T47D (cell line): ENCODE measurements at regions not wholly inside any gene's neighbourhood (a gene's known extent, or its start where the extent isn't known, plus 50 kb on each side); places are given as distances from the start of the nearest gene placed in this dataset.
"Not testable (repeated sequence)": the region's sequence is repeated elsewhere in the genome, so short reads cannot be mapped to it uniquely, and the experiment has no call there.

ENCODE experiments used
- DNase-seq, 2 experiments: peaks; one replicate each; pipeline versions ENCODE4 v3.0.0 to v3.0.0-alpha.2; 2011 to 2012; ENCODE audit warnings: low read depth in 1 of 2, low spot score in 1 of 2
- JUND ChIP-seq: IDR thresholded peaks from 2 replicates; pipeline ENCODE4 v1.6.1; 2012; ENCODE audit warnings: low read depth
- in situ Hi-C: cut with HindIII; loops from 2 replicates; pipeline ENCODE4 v1.10.0; 2016; ENCODE audit warnings: low sequenced_read_pairs, low pct_unique_long_range_greater_than_20kb

DNA sequence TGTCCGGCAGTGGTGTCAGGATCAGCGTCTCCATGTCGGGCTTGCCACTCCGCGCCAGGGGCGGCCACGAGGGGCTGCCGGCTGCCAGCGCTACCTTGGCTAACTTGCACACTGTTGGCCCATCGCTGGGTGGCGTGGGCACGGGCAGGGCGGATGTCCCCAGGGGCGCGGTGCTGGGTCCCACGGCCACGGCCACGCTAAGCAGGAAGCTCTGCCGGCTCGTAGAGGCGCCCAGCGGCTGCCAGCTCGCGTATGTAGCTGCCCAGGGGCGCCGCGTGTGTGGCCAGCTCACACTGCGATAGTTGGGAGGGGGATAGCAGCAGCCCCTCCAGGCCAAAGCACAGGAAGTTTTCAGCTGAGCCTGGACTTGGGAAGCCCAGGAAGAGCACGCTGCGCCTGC, 249.4 kb downstream of the ANKRD30B start:
- TF ChIP-seq JUND = no peak
- in situ Hi-C loops = no loop called here
- no peak for DNase-seq

DNA sequence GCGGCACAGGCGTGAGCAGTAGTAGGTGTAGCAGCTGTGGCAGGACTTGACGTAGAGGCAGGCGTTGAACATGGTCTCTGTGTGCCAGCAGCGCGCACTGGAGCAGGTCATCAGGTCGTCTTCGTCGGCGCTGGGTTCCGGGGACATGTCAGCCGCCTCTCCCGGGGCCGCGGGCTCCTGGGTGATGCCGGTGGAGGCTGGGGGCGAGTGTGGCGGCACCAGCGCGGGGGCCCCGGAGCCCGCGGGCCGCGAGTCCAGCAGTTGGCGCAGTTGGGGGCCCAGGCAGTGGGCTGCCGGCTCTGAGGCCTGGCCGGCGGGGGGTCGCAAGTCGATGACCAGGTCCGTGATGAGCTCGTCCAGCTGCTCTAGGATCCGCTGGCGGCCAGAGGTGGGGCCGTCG, 249.9 kb downstream of the ANKRD30B start:
- DNase-seq, in situ Hi-C loops: not testable (repeated sequence)

DNA sequence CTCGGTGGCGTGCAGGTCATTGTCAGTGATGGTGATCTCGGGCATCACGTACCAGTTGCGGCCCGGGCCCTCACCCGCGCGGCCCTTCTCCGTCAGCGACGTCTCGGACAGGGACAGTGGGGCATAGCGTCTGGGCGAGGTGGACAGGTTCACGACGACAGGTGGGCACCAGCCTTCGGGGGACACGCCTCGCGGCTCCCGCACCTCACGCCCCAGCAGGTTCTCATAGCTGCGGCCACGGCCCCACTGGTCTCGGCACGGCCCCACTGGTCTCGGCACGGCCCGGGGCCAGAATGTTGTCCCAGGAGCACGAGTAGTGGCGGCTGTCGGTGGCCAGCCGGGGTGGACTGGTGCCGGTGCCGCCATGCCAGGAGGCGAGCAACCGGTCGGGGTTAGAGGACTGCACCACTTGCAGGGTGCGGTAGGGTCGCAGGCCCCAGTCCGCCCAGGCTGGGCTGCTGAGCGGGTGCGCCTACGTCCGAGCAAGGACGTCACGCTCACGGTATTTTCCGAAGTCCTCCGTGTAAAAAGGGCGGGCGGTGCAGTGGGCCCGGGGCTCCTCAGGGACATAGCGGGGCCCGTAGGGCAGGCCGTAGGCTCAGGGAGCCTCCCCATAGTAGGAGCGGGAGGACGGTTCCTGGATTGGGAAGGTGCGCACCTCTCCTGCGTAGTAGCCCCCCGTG, 250.5 kb downstream of the ANKRD30B start:
- DNase-seq, in situ Hi-C loops: not testable (repeated sequence)

DNA sequence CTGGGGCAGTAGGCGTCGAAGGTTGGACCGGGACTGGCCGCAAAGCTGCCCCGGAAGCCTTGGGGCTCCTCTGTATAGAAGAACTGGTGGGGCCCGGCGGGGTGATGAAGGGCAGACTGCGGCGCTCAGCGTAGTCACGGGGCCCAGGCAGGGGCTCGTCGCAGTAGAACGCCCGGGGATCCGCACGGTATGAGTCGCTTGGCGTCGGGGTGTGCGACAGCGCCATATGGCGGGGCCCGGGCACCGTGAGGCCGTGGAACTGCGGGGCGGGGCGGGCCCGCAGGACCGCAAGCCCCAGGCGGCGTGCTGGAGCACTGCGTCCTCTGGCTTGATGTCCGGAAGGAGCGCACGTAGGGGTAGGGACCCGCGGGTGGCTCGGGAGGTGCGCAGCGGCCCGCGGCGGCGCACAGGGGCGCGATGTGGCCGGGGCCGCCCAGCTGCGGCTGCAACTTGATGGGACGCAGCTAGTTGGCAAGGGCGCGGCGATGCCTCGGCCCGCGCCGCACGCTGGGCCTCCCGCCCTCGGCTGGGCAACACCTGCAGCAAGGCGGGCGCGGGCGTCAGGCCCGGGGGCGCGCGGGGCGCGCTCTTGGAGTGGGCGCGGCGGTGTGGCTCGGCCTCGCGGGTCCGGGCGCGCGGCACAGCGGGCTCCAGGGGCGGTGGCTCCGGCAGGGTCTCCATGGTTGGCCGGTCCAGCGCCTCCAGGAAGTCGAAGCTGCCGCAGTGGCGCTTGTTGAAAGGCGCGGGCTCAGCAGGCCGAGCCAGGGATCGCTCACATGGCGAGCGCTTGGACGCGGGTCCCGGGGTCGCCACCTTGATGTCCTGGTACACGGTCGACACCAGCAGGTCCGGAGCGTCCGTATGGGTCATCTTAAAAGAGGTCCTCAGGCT, 251.4 kb downstream of the ANKRD30B start:
- DNase-seq = no peak
- in situ Hi-C loops = no loop called here
- TF ChIP-seq JUND = no peak

DNA sequence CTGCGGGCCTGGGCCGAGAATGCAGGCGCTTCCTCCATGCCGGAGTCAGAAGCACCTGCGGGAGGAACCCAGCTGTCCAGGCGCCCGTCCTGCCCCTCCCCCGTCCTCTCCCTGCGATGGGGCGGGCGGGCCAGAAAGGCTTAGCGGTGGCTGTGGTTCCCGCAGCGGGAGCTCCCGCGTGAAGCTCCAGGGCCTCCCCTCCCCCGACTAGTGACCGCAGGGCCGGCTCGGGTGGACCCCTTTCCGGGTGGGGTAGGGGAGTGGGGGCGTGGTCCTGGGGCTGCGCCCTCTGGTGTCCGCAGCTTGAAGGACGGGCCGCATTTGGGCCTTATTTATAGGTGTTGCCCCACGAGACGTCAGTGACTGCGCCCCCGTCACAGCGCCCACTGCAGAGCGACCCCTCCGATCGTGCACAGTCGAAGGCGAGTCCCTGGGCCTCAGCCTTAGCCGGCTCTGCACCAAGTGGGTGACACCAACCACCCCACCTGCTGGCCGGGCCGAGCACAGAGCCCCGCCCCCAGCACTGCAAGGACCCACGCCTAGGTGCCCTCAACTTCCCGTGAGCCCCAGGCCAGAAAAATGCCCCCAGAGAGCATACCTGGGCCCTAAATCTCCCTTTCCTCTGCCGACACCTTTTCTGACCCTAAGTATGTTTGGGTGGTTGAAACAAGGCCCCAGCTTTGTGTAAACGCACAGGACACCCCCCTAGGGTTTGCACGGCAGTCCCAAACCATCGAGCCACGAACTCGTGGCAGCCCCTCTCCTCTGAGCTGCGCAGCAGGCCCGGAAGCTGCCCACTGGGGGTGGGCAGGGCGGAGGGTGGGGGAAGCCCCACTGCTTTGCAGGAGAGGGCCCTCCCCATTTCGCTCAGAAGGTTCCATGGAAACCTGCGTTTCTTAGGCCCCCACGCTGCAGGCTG, 252.4 kb downstream of the ANKRD30B start:
- in situ Hi-C loops, DNase-seq: not testable (repeated sequence)

DNA sequence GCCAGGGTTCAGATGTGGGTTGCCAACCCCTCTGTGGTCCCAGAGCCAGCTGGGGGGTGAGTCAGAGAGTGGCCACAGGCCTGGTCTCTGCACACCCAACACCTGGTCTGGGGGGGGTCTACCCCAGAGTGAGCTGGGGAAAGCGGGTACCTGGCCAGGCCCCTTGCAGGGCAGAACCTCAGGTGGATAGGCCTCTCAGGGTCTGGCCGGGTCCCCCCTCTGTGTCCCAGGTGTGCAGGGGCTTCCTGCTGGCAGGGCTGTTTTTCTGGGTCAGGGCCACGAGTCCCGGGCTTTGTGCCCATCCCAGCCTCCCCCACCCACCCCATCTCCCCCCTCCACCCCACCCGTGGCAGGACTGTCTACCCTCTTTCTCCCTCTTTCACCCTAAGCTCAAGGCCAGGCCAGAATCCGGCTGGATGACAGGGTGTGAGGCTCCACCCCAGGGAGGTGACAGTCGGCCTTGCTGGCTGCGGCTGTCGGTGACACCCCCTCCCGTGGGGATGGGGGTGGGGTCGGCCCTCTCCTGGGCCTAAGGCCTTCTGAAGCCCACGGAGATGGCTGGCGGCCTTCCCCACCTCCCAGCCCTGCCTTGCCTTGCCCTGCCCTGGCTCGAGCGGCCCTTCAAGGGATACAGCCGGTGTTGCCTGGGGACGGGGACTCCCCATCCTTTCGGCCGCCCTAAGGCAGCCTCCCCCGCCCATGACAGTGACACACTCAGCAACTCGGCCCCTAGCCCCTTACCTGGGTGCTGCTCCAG, 253.2 kb downstream of the ANKRD30B start:
- in situ Hi-C loops, DNase-seq: not testable (repeated sequence)

DNA sequence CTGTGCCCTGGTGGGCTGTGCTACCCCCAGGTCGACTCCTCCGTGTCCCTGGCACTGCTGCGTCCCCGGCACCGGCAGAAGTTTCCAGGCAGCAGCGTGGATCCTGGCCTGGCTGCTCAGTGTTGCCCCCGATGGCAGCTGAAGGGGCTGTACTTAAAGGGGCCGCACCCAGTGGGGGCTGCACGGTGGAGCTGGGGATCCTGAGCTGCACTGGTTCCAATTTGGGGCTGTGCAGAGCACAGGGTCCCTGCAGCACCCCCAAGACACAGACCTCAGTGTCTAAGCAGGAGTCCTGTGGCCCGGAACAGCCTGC, 253.8 kb downstream of the ANKRD30B start:
- in situ Hi-C loops = not testable (repeated sequence)

DNA sequence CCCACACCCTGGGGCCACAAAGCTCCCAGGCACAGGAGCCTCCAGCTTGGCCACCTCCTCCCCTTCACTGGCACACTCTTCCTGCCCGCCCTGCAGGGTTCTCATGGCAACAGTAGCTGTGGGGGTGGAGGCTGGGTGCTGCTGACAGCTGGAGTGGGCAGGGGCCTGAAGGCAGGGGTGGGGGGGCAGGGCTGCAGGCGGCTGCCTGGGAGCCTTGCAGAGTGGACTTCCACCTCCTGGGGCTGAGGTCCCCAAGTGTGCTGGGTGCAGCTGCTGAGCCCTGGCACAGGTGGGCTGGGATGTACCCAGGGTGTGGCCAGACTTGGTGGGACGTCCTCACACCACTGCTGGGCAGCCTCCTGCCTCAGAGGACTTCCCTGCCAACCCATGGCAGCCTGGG, 254.8 kb downstream of the ANKRD30B start:
- DNase-seq, in situ Hi-C loops: not testable (repeated sequence)

More for the DNA sequence above, 253.8 kb downstream of the ANKRD30B start:
- DNase-seq = not testable (repeated sequence)

DNA sequence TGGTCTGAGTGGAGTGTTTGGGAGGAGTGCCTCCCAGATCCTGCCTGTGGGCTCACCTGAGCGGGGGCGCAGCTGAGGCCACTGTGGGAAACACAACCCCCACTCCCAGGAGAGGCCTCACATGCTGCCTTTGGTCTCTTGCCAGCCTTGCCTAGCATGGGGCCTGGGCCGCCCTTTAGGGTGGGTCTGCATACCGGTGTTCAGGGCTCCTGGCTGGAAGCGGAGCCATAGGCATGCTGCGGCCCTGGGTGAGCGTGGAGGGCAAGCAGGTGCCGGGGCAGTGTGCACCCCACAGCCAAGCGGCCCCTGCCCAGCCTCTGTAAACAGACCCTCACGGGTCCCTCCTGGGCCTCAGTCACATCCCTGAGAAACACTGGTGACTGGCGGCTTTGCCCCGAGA, 255.3 kb downstream of the ANKRD30B start:
- in situ Hi-C loops, DNase-seq: not testable (repeated sequence)

DNA sequence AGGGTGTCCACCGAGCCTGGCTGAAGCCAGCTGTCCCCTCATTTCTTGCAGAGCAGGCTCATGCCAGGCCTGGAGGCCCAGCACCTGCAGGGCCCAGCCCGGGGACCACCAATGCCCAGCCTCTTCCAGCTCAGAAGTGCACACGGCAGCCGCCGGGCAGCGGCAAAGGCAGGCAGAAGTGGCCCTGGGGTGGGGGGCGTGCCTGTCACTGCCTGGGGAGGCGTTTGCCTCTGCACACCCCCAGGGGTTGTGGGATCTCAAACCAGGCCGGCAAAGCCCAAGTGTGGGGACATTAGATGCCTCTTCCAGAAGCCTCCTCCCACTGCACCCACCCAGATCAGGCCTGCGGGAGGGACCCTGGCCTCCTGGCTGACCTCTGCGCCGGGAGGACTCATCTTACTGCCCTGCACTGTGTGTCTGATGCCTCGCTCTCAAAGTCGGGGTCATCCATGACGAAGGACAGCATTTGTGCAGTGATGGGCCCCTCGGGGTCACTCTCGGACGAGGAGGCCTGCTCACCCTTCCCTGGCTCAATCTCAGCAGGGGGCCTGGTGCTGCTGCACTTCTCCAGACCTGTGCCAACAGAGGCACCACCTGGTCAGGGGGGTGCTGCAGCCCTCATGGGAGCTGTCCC, 255.8 kb downstream of the ANKRD30B start:
- in situ Hi-C loops, DNase-seq: not testable (repeated sequence)

DNA sequence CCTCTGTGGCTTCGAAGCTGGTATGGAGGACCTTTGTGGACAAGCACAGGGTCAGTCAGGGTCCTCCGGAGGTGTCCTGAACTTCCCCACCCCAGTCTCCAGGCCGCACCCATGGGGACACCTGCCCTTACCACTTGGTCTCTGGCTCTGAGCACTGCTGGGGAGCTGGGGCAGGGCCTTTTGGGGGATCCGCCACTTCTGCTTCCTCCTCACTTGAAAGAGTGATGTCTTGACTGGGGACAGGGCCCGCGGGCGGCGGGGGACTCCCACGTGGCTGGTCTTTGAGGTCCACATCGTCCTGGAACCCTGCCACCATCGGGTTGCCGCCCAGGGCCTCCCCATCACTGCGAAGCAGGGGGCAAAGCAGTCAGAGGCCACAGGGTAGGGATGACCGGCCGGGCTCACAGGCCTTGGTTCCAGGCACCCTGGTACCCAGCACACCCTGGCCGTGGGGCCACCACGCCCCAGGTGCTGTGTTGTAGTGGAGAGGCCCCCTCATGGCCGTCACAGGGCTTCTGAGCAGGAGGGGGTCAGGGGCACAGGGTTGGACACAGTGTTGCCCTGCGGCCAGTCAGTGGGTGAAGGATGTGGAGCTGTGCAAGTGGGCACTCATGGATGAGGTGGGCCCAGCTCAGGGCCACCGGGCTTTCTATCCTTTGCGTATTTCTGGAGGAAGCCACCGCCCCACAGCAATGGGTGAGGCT, 256.4 kb downstream of the ANKRD30B start:
- in situ Hi-C loops, DNase-seq: not testable (repeated sequence)
